PC-3 (cell line): ENCODE measurements at regions not wholly inside any gene's neighbourhood (a gene's known extent, or its start where the extent isn't known, plus 50 kb on each side); places are given as distances from the start of the nearest gene placed in this dataset.

Experiments used
- ATAC-seq: fragments of 200-7000 bp; cut with Tn5 transposase; 2 replicates; pipeline ENCODE4 v1.9.1; 2020; ENCODE audit warnings: mild to moderate bottlenecking, moderate library complexity
- BruUV-seq: library from RNA; stranded (reverse); fragments of 400-500 nt; replicated peaks from 2 replicates; lab custom pipeline; 2021; lab: Mats Ljungman, UMichigan
- CTCF ChIA-PET: fragments of 300-600 bp; sonication (Branson Sonifier 250); formaldehyde crosslinking; loops from one replicate; lab custom pipeline; 2022; ENCODE audit warnings: antibody characterized with exemption; lab: Charles Lee
- POLR2A ChIA-PET: fragments of 300-600 bp; sonication (Branson Sonifier 250); formaldehyde crosslinking; loops from one replicate; lab custom pipeline; 2022; ENCODE audit warnings: antibody characterized with exemption; ENCODE audit not compliant: unreplicated experiment; lab: Charles Lee
- DNase-seq: peaks from one replicate; pipeline ENCODE4 v3.0.0-alpha.2; 2015
- H2AFZ ChIP-seq: fragments of 300-600 bp; sonication (generic); 2 replicates; pipeline ENCODE4 v1.6.0; 2016; ENCODE audit warnings: antibody characterized with exemption, low read length
- H3F3A ChIP-seq: fragments of 300-600 bp; sonication (generic); one replicate; pipeline ENCODE4 v1.6.0; 2017; ENCODE audit warnings: antibody characterized with exemption, low read length, control low read depth, mild to moderate bottlenecking; ENCODE audit not compliant: unreplicated experiment
- H3K27ac ChIP-seq: fragments of 300-600 bp; sonication (generic); 2 replicates; pipeline ENCODE4 v1.5.1; 2016; ENCODE audit warnings: mild to moderate bottlenecking, low read length
- H3K27me3 ChIP-seq: fragments of 300-600 bp; sonication (generic); 2 replicates; pipeline ENCODE4 v1.6.1; 2016; ENCODE audit warnings: low read length, mixed read lengths
- H3K36me3 ChIP-seq: fragments of 300-600 bp; sonication (generic); 2 replicates; pipeline ENCODE4 v1.6.1; 2016; ENCODE audit warnings: low read depth, mixed run types, low read length, mixed read lengths
- H3K4me1 ChIP-seq: fragments of 300-600 bp; sonication (generic); 2 replicates; pipeline ENCODE4 v1.5.1; 2016; ENCODE audit warnings: low read length; ENCODE audit not compliant: insufficient read depth
- H3K4me2 ChIP-seq: fragments of 300-600 bp; sonication (generic); 2 replicates; pipeline ENCODE4 v1.6.0; 2016; ENCODE audit warnings: low read length
- H3K4me3 ChIP-seq: fragments of 300-600 bp; sonication (generic); 2 replicates; pipeline ENCODE4 v1.5.1; 2016; ENCODE audit warnings: mild to moderate bottlenecking, low read length, mixed read lengths
- H3K79me2 ChIP-seq: fragments of 300-600 bp; sonication (generic); 2 replicates; pipeline ENCODE4 v1.6.1; 2017; ENCODE audit warnings: low read length, mixed read lengths
- H3K9ac ChIP-seq: fragments of 300-600 bp; sonication (generic); 2 replicates; pipeline ENCODE4 v1.6.0; 2016; ENCODE audit warnings: mild to moderate bottlenecking, low read length
- H3K9me2 ChIP-seq: fragments of 300-600 bp; sonication (generic); replicated peaks from 2 replicates; pipeline ENCODE4 v1.6.1; 2016; ENCODE audit warnings: mixed run types, low read length, mixed read lengths
- H3K9me3 ChIP-seq: fragments of 300-600 bp; sonication (generic); 2 replicates; pipeline ENCODE4 v1.6.1; 2016; ENCODE audit warnings: low read length, mixed read lengths
- H4K20me1 ChIP-seq: fragments of 300-600 bp; sonication (generic); 2 replicates; pipeline ENCODE4 v1.6.1; 2016; ENCODE audit warnings: low read length, mixed read lengths
- EZH2 ChIP-seq: fragments of 300-600 bp; sonication (generic); IDR thresholded peaks from one replicate; pipeline ENCODE4 v1.6.1; 2017; ENCODE audit warnings: antibody characterized with exemption, mild to moderate bottlenecking, low read length; ENCODE audit not compliant: unreplicated experiment
- EZH2phosphoT487 ChIP-seq: fragments of 300-600 bp; sonication (generic); IDR thresholded peaks from 2 replicates; pipeline ENCODE4 v1.6.1; 2018; ENCODE audit warnings: mild to moderate bottlenecking, antibody characterized with exemption, low read length, borderline replicate concordance
- intact Hi-C: fragments of 100-400 bp; cut with micrococcal nuclease; formaldehyde crosslinking; loops from 2 replicates; pipeline ENCODE4 v1.9.0; 2023
- TF ChIP-seq, protein P1 (sequence below): fragments of 300-600 bp; sonication (generic); conservative IDR thresholded peaks from 2 replicates; pipeline ENCODE4 v1.5.1; 2017; ENCODE audit warnings: antibody characterized with exemption, low read depth, mild to moderate bottlenecking, low read length

DNA sequence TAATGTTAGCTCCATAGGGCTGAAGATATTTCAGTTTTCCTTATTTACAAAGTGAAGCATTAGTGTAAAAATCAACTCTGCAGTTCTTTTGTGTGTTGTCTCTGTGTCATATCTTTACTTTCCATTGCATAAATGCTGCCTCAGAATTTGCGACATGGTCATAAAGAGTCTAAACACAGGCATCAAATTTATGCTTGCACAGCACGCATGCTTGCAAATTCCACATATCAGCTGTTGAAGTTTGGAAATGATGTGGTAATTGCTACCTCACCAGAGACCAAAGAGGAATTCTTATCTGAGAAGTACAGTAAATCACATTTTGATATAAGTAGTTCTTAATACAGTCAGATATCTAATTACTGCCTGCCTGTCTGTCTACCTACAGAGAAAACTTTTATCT is 348.2 kb upstream of the GRM3 start:
- no peak for ATAC-seq

DNA sequence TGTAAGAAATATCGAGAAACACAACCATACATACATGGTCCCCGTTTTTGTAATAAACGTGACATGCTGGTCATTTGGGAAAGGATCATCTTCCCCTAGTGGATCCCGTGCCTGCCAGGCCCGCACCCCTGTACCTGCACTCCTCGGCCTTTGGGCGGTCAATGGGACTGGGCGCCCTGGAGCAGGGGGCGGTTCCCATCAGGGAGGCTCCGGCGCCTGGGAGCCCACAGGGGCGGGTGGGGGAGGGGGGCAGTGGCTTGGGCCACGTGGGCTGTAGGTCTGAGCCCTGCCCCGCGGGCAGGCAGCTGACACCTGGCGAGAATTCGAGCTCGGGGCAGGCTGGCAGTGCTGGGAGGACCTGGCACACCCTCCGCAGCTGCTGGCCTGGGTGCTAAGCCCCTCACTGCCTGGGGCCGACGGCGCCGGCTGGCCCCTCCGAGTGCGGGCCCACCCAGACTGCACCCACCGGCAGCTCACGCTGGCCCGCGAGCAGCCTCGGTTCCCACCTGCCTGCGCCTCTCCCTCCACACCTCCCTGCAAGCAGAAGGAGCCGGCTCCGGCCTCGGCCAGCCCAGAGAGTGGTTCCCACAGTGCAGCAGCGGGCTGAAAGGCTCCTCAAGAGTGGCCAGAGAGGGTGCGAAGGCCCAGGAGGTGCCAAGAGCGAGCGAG is 361.6 kb upstream of the GRM3 start:
- ATAC-seq: no peak
- no TSS peak for BruUV-seq

More for the DNA sequence above, 348.2 kb upstream of the GRM3 start:
- Histone ChIP-seq H3K4me3 (no peak overlapping the region), H3K4me2 (no peak overlapping the region), H3K4me1 (no peaks in the 10 kb centered on the region), H3K9me3 (no peaks in the 10 kb centered on the region), H4K20me1 (no peaks in the 10 kb centered on the region), H2AFZ (no peak overlapping the region), H3F3A (no peaks in the 10 kb centered on the region), H3K27ac (no peak overlapping the region), H3K9me2 (no peaks in the 10 kb centered on the region), H3K27me3 (peaks cover 6% of the 10 kb centered on the region; the same call in 1 of the 2 replicates), H3K9ac (no peak overlapping the region), H3K79me2 (no peaks in the 10 kb centered on the region), H3K36me3 (no peaks in the 10 kb centered on the region)
- no peak for DNase-seq
- TF ChIP-seq EZH2phosphoT487 (no peak), EZH2 (no peak)
- TF ChIP-seq, protein P1, sequence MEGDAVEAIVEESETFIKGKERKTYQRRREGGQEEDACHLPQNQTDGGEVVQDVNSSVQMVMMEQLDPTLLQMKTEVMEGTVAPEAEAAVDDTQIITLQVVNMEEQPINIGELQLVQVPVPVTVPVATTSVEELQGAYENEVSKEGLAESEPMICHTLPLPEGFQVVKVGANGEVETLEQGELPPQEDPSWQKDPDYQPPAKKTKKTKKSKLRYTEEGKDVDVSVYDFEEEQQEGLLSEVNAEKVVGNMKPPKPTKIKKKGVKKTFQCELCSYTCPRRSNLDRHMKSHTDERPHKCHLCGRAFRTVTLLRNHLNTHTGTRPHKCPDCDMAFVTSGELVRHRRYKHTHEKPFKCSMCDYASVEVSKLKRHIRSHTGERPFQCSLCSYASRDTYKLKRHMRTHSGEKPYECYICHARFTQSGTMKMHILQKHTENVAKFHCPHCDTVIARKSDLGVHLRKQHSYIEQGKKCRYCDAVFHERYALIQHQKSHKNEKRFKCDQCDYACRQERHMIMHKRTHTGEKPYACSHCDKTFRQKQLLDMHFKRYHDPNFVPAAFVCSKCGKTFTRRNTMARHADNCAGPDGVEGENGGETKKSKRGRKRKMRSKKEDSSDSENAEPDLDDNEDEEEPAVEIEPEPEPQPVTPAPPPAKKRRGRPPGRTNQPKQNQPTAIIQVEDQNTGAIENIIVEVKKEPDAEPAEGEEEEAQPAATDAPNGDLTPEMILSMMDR: no peak
- POLR2A ChIA-PET: no interaction called here
- intact Hi-C loops: no loop called here
- no TSS peak for BruUV-seq
- CTCF ChIA-PET: no interaction called here

GRCh38 chr7:86280150-86280549 is 363.6 kb upstream of the GRM3 start:
- Histone ChIP-seq H3K4me2 (no peak overlapping the region), H4K20me1 (no peaks in the 10 kb centered on the region), H3K9me2 (no peaks in the 10 kb centered on the region), H3K36me3 (no peaks in the 10 kb centered on the region), H3K79me2 (no peaks in the 10 kb centered on the region), H3K4me1 (no peaks in the 10 kb centered on the region), H3K9ac (no peak overlapping the region), H3K9me3 (no peaks in the 10 kb centered on the region), H2AFZ (no peak overlapping the region), H3K4me3 (no peak overlapping the region), H3K27ac (no peak overlapping the region), H3F3A (no peaks in the 10 kb centered on the region), H3K27me3 (no peaks in the 10 kb centered on the region)
- CTCF ChIA-PET: no interaction called here
- DNase-seq (no peak), ATAC-seq (no peak)
- intact Hi-C loops: no loop called here
- no TSS peak for BruUV-seq
- TF ChIP-seq EZH2phosphoT487: no peak
- TF ChIP-seq, protein P1: no peak
- no peak for TF ChIP-seq EZH2
- POLR2A ChIA-PET: no interaction called here

More for the DNA sequence above, 361.6 kb upstream of the GRM3 start:
- no peak overlapping the region for H3K4me3 ChIP-seq
- ChIA-PET CTCF (no interaction called here), POLR2A (no interaction called here)
- TF ChIP-seq EZH2phosphoT487 (no peak), EZH2 (no peak)
- TF ChIP-seq, protein P1: no peak
- DNase-seq: no peak
- H3K27ac ChIP-seq: no peak overlapping the region
- H3K9me3 ChIP-seq: no peaks in the 10 kb centered on the region
- no peaks in the 10 kb centered on the region for H3K79me2 ChIP-seq
- H3K4me2 ChIP-seq: no peak overlapping the region
- no peak overlapping the region for H2AFZ ChIP-seq
- H3K27me3 ChIP-seq: no peaks in the 10 kb centered on the region
- H3K4me1 ChIP-seq: no peaks in the 10 kb centered on the region
- intact Hi-C loops: no loop called here
- H3F3A ChIP-seq: no peaks in the 10 kb centered on the region
- no peak overlapping the region for H3K9ac ChIP-seq
- no peaks in the 10 kb centered on the region for H3K36me3 ChIP-seq
- no peaks in the 10 kb centered on the region for H4K20me1 ChIP-seq
- no peaks in the 10 kb centered on the region for H3K9me2 ChIP-seq
